ENCODE measurements at regions not wholly inside any gene's neighbourhood (a gene's known extent, or its start where the extent isn't known, plus 50 kb on each side); places are given as distances from the start of the nearest gene placed in this dataset.

GRCh38 chr16:55239723-55240122 is 84.3 kb upstream of the IRX6 start:
- CTCF ChIA-PET: no interaction called here
- POLR2A ChIA-PET: no interaction called here
- TF ChIP-seq, protein P1, sequence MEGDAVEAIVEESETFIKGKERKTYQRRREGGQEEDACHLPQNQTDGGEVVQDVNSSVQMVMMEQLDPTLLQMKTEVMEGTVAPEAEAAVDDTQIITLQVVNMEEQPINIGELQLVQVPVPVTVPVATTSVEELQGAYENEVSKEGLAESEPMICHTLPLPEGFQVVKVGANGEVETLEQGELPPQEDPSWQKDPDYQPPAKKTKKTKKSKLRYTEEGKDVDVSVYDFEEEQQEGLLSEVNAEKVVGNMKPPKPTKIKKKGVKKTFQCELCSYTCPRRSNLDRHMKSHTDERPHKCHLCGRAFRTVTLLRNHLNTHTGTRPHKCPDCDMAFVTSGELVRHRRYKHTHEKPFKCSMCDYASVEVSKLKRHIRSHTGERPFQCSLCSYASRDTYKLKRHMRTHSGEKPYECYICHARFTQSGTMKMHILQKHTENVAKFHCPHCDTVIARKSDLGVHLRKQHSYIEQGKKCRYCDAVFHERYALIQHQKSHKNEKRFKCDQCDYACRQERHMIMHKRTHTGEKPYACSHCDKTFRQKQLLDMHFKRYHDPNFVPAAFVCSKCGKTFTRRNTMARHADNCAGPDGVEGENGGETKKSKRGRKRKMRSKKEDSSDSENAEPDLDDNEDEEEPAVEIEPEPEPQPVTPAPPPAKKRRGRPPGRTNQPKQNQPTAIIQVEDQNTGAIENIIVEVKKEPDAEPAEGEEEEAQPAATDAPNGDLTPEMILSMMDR (IDR thresholded peaks at IDR 0.05; ENCODE audit: insufficient read depth, low read length, missing control alignments): no peak
- no peak for DNase-seq (ENCODE audit: low read depth, low spot score)
- H3K4me3 ChIP-seq (ENCODE audit: low read depth, low read length): no peak overlapping the region

DNA sequence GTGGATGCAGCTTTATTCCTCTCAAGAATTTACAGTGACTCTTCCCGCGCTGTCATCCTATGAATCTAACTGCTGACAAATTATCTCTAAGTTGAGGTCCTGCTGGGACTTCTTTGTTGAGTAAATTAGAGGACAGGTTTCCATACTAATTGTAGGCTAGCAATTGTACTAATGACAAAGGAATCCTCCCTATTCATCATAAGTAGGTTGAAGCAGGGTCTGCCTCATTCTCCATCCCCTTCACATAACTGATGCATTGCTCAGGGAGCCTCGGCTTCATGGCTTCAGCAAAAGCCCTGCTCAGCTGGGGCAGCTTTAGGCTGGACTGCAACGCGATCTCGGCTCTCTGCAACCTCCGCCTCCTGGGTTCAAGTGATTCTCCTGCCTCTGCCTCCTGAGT is 83.1 kb upstream of the IRX6 start:
- CTCF ChIA-PET: no interaction called here
- DNase-seq (ENCODE audit: low read depth, low spot score): no peak

GRCh38 chr16:55242667-55243066 is 81.3 kb upstream of the IRX6 start:
- TF ChIP-seq, protein P1 (IDR thresholded peaks at IDR 0.05; ENCODE audit: insufficient read depth, low read length, missing control alignments): no peak
- DNase-seq (ENCODE audit: low read depth, low spot score): no peak
- H3K4me3 ChIP-seq (ENCODE audit: low read depth, low read length): no peak overlapping the region
- ChIA-PET POLR2A (no interaction called here), CTCF (no interaction called here)

More for the DNA sequence above, 83.1 kb upstream of the IRX6 start:
- TF ChIP-seq, protein P1 (IDR thresholded peaks at IDR 0.05; ENCODE audit: insufficient read depth, low read length, missing control alignments): no peak
- H3K4me3 ChIP-seq (ENCODE audit: low read depth, low read length): no peak overlapping the region
- POLR2A ChIA-PET: no interaction called here

- POLR2A ChIA-PET: no interaction called here
- no peak overlapping the region for H3K4me3 ChIP-seq (ENCODE audit: low read depth, low read length)
- DNase-seq (ENCODE audit: low read depth, low spot score): no peak
- TF ChIP-seq, protein P1 (IDR thresholded peaks at IDR 0.05; ENCODE audit: insufficient read depth, low read length, missing control alignments): no peak
- CTCF ChIA-PET: interaction anchor here (2.0 kb wide), 1 partner anchor 10 kb away, joined by 14 read pairs; no protein-coding TSS in a partner anchor
These were observed 75.9 kb upstream of the IRX6 start for GRCh38 chr16:55248058-55248457.

- no peak overlapping the region for H3K4me3 ChIP-seq (ENCODE audit: low read depth, low read length)
- CTCF ChIA-PET: interaction anchor here (2.0 kb wide), 1 partner anchor 9 kb away, joined by 14 read pairs; no protein-coding TSS in a partner anchor
- no peak for DNase-seq (ENCODE audit: low read depth, low spot score)
- POLR2A ChIA-PET: no interaction called here
- TF ChIP-seq, protein P1 (IDR thresholded peaks at IDR 0.05; ENCODE audit: insufficient read depth, low read length, missing control alignments): no peak
These were observed 75.5 kb upstream of the IRX6 start for GRCh38 chr16:55248494-55248893.

GRCh38 chr16:55249361-55249760 is 74.6 kb upstream of the IRX6 start:
- H3K4me3 ChIP-seq (ENCODE audit: low read depth, low read length): no peak overlapping the region
- no peak for DNase-seq (ENCODE audit: low read depth, low spot score)
- TF ChIP-seq, protein P1 (IDR thresholded peaks at IDR 0.05; ENCODE audit: insufficient read depth, low read length, missing control alignments): no peak
- ChIA-PET POLR2A (no interaction called here), CTCF (interaction anchor here (2.0 kb wide), 1 partner anchor 8 kb away, joined by 14 read pairs; no protein-coding TSS in a partner anchor)
